ENCODE measurements at regions not wholly inside any gene's neighbourhood (a gene's known extent, or its start where the extent isn't known, plus 50 kb on each side); places are given as distances from the start of the nearest gene placed in this dataset.

- no peak for DNase-seq (ENCODE audit: low spot score)
- no peak for TF ChIP-seq CTCF (IDR thresholded peaks at IDR 0.05)
- Histone ChIP-seq H3K27ac (no peak overlapping the region), H3K4me3 (no peak overlapping the region)
Observed at GRCh38 chr4:34178476-34178875, 2065.8 kb downstream of the ARAP2 start.

- no peak for DNase-seq (ENCODE audit: low spot score)
- TF ChIP-seq CTCF (IDR thresholded peaks at IDR 0.05), result no peak
- H3K4me3 ChIP-seq, result no peak overlapping the region
- no peak overlapping the region for H3K27ac ChIP-seq
Observed at GRCh38 chr4:34181311-34181841, 2062.9 kb downstream of the ARAP2 start.

GRCh38 chr4:34181891-34182290 is 2062.4 kb downstream of the ARAP2 start:
- DNase-seq (ENCODE audit: low spot score), result no peak
- TF ChIP-seq CTCF (IDR thresholded peaks at IDR 0.05), result no peak
- no peak overlapping the region for H3K27ac ChIP-seq
- H3K4me3 ChIP-seq, result no peak overlapping the region

GRCh38 chr4:34182306-34182705 is 2062.0 kb downstream of the ARAP2 start:
- no peak overlapping the region for H3K4me3 ChIP-seq
- no peak for TF ChIP-seq CTCF (IDR thresholded peaks at IDR 0.05)
- H3K27ac ChIP-seq, result no peak overlapping the region
- DNase-seq (ENCODE audit: low spot score), result no peak

GRCh38 chr4:34183926-34184325 is 2060.4 kb downstream of the ARAP2 start:
- Histone ChIP-seq H3K27ac (no peak overlapping the region), H3K4me3 (no peak overlapping the region)
- no peak for TF ChIP-seq CTCF (IDR thresholded peaks at IDR 0.05)
- no peak for DNase-seq (ENCODE audit: low spot score)

GRCh38 chr4:34187056-34187455 is 2057.3 kb downstream of the ARAP2 start:
- no peak for DNase-seq (ENCODE audit: low spot score)
- Histone ChIP-seq H3K4me3 (no peak overlapping the region), H3K27ac (no peak overlapping the region)
- TF ChIP-seq CTCF (IDR thresholded peaks at IDR 0.05), result no peak

- no peak overlapping the region for H3K4me3 ChIP-seq
- DNase-seq (ENCODE audit: low spot score), result no peak
- no peak for TF ChIP-seq CTCF (IDR thresholded peaks at IDR 0.05)
- H3K27ac ChIP-seq, result no peak overlapping the region
Observed at GRCh38 chr4:34191443-34191842, 2052.9 kb downstream of the ARAP2 start.
